HCEC 1CT (cell line): ENCODE measurements at regions not wholly inside any gene's neighbourhood (a gene's known extent, or its start where the extent isn't known, plus 50 kb on each side); places are given as distances from the start of the nearest gene placed in this dataset.

Experiments used
- DNase-seq: peaks from one replicate; pipeline ENCODE4 v3.0.0-alpha.2; 2017

DNA sequence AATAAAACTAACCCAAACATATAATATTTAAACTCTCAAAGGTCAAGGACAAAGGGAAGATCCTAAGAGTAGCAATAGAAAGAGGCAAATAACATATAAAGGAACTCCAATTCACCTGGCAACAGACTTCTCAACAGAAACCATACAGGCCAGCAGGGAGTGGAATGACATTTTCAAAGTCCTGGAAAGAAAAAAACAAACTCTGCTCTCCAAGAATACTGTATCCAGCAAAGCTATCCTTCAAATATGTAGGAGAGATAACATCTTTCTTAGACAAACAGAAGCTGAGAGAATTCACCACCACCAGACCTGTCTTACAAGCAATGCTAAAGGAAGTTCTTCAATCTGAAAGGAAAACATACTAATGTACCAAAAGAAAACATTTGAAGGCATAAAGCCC is 51.5 kb upstream of the TMEM158 start:
- DNase-seq, result no peak

DNA sequence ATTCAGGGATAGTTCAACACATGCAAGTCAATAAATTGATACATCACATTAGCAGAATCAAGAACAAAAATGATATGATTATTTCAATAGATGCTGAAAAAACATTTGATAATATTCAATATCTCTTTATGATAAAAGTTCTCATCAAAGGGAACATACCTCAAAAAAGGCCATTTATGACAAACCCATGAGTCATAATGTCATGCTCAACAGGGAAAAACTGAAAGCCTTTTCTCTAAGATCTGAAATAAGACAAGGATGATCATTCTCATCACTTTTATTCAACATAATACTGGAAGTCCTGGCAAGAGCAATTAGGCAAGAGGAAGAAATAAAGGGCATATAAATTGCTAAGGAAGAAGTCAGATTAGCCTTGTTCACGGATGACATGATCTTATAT is 54.1 kb upstream of the TMEM158 start:
- DNase-seq, result no peak

GRCh38 chr3:45280971-45281370 is 54.9 kb upstream of the TMEM158 start:
- DNase-seq, result no peak

DNA sequence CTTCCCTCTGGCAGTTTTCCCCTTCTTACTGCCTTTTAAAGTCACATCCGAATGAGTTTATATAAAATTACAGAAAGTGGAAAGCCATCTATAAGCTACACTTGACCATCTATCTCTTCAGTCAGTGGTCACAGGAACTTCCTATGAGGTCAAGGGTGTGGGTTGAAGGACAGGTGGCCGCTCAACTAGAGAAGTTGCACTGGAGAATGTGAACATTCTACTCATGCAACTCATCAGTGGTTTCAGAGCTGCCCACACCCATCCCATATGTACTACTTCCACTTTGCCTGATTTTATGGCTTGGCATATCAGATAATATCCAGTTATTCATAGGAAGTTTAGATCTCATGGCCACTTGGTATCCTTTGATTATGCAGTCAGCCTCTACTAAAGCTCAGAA is 57.4 kb upstream of the TMEM158 start:
- no peak for DNase-seq

DNA sequence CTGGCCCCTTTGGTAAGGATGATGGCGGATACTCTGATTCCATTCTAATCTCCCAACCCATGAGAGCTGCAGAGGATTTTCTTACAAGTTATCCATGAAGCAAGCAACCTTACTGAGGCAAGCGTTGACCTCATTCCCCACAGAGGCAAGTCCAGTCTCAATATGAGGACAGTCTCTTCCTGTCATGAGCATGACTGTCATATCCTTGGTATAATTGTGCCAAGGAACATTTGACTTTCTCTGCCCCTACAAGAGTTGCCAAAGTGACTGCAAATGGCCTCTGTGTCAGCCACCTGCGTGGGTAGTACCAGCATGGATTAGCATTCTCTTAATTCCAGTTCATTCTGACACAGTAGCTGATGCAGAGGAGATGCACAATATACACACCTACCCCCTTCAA is 71.2 kb upstream of the TMEM158 start:
- no peak for DNase-seq

DNA sequence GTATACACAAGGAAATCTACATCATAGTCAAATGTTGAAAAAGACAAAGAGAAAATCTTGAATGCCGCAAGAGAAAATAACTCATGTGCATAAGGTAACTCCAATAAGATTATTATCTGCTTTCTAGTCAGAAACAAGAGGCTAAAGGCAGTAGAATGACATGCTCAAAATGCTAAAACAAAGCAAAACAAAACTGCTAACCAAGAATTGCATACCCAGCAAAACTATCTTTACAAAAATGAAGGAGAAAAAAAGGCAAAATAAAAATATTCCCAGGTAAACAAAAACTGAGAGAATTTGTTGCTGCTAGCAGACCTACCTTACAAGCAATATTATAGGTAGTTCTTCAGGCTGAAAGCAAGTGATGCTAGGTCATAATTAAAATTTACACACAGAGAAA is 76.4 kb upstream of the TMEM158 start:
- DNase-seq, result no peak

DNA sequence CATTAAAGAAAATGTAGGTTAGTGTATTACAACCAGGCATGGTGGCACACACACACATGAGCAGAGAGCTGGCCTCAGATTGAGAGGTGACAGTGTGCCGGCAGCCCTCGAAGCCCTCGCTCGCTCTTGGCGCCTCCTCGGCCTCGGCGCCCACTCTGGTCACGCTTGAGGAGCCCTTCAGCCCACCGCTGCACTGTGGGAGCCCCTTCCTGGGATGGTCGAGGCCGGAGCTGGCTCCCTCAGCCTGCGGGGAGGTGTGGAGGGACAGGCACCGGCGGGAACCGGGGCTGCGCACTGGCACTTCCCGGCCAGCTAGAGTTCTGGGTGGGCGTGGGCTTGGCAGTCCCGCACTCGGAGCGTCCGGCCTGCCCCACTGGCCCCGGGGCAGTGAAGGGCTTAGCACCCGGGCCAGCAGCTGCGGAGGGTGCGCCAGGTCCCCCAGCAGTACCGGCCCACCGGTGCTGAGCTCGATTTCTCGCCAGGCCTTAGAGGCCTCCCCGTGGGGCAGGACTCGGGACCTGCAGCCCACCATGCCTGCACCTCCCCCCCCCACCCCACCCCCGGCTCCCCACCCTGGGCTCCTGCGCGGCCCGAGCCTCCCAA is 80.4 kb upstream of the TMEM158 start:
- no peak for DNase-seq

DNA sequence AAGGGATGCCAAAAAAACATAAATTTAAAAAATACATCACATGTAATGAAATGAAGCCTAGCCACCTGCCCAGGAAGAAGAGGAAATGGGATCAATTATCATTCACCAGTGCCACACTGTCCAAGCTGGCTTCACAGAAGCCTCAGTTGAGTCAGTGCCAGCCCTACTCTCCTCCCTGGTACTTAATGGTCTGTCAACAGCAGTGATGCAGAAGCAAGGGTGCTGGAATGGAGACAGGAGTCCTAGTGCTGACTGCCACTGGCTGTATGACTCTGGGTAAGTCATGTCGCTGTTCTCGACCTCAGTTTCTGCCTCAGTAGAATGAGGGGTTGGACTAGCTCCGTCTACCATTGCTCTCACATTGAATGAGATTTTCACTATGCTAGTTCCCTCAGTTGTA is 78.5 kb upstream of the LARS2 start:
- DNase-seq, result no peak

- no peak for DNase-seq
Measured at GRCh38 chr3:45311327-45311726, 77.0 kb upstream of the LARS2 start.

- no peak for DNase-seq
Measured at GRCh38 chr3:45311953-45312801, 76.2 kb upstream of the LARS2 start.

- DNase-seq, result no peak
Measured at GRCh38 chr3:45312836-45313493, 75.4 kb upstream of the LARS2 start.

GRCh38 chr3:45313743-45314403 is 74.5 kb upstream of the LARS2 start:
- DNase-seq, result no peak

DNA sequence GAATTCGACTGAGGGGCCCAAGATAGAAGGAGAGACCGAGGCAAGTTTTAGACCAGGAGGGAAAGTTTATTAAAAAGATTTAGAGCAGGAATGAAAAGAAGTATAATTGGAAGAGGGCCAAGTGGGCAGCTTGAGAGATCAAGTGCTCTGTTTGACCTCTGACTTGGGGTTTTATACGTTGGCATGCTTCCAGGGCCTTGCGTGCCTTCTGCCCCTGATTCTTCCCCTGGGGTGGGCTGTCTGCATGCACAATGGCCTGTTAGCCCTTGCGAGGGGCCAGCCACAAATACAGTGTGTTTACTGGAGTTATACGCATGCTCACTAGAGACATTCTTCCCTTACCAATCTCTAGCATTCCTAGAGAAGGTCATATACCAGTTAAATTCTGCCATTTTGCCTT is 70.7 kb upstream of the LARS2 start:
- no peak for DNase-seq

DNA sequence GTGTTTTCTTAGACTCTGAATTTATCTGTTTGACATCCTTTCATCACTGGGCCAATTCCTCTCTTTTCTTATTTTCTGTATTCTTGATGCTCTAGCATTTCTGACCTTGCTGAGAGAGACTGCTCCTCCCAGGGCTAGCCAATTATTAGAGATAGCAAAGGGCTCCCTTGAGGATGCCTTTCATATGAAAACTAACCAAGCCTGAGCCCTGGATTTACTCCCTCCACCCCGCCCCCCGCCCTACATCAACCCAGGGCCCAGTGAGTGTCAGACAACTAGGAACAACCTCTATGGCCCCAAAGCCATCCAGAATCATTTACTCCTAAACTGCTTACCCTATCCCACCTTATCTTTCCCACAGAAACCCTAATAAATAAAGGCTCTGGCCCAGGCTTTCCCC is 69.7 kb upstream of the LARS2 start:
- DNase-seq, result no peak

DNA sequence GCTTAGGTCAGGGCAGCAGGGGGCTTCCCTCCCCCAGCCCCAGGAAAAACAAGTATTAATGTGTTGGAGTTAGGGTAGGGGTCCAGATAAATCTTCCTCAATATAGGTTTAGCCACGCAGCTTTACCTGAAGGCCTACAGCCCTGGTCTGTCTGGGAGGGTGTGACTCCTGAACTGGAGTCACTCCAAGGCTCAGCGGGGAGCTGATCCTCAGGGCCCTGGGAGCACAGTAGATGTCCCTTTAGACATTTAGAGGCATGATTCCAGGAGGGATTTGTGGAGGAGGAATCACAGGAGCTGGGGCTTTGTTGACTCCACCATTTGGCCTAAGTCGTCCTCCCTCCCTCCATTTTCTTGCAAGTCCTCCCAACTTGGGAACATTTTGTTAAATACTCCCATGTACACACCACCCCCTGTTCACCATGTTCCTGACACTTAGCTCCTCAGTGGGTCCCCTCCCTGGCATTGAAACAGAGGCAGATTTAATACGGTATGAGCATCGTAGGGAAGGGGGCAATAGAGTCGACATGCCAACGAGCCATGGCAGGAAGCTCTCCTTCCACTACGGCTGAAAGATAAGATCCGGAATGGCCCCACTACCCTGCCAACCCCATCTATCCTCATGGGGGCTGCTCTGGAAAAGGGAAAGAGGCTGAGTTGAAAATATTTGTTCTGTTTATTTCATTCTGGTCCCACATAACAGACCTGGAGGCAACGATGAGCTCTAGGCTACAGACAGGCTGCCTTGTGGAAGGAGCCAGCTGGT is 69.0 kb upstream of the LARS2 start:
- DNase-seq, result no peak

DNA sequence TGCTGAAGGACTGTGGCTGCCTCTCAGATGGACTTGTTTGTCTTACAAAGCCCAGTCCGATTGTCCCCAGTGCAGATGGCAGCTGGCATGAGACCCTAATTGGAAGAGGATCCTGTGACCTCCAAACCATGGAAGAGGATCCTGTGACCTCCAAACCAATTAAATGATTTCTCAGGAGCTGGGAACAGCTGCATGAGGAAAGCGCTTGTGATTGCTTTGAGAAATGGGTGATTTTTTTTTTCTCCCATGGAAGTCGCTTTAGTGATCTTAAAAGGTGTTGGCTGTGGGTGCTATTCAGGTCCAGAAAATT is 68.4 kb upstream of the LARS2 start:
- DNase-seq, result no peak

- DNase-seq, result no peak
Measured at GRCh38 chr3:45320986-45321385, 67.4 kb upstream of the LARS2 start.

DNA sequence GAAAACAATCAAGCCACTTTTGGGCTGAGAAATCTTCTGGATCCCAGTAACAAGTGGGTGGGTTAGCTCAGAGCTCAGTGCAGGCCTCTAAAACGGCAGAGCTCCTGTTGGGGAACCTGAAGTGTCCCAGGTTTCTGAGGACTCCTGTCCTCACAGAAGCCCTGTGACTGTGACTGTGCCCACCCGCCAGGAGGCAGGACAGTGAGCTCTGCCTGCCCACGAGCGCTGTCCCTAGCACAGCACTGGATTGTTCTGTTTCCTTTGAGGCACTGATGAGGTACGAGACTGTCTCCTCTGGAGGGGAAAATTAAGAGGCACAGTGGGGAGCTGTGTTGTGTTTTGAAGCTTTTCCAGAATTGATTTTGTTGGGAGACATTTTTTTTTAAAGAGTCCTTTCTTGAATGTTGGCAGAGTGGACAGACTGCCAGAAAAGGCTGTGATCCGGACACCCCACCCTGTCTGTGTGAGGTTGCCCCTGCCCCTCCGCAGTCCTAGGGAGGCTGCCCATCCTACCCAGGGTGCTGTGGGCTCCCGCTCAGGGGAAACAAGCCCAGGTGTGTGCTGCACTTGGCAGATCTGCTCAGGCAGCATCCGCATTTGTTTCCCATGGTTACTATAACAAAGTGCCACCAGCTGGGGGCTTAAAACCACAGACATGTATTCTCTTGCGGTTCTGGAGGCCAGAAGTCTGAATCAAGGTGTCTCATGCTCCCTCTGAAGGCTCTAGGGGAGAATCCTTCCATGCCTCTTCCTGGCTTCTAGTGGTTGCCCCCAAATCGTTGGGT is 66.6 kb upstream of the LARS2 start:
- DNase-seq, result no peak

DNA sequence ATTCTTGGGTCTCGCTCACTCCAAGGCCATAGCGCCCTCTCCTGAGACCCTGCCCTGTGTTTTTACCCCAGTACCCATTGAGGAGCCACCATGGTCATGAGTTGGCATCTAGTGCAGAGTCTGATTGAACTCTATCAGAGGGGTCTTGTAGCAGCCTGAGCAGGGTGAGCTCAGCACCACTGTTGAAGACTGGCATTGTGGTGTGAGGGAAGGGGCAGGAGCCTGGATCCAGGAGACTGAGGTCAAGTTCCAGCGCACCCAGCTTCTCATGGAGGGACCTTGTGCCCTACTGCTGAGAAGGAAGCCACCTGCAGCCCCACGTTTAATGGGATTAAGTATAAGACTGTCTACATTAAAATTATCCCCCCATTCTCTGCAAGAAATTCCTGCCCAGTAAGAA is 65.8 kb upstream of the LARS2 start:
- no peak for DNase-seq

- DNase-seq, result no peak
Measured at GRCh38 chr3:45325676-45326075, 62.7 kb upstream of the LARS2 start.

GRCh38 chr3:45329761-45330305 is 58.5 kb upstream of the LARS2 start:
- DNase-seq, result no peak
